A673 (cell line): ENCODE measurements at regions not wholly inside any gene's neighbourhood (a gene's known extent, or its start where the extent isn't known, plus 50 kb on each side); places are given as distances from the start of the nearest gene placed in this dataset.

Experiments used
- BruUV-seq: library from RNA; stranded (reverse); fragments of 400-500 nt; replicated peaks from 2 replicates; lab custom pipeline; 2021; lab: Mats Ljungman, UMichigan
- CTCF ChIA-PET: fragments of 300-600 bp; sonication (Branson Sonifier 250); formaldehyde crosslinking; loops from one replicate; lab custom pipeline; 2022; ENCODE audit warnings: antibody characterized with exemption; lab: Charles Lee
- POLR2A ChIA-PET: fragments of 300-600 bp; sonication (Branson Sonifier 250); formaldehyde crosslinking; loops from one replicate; lab custom pipeline; 2022; ENCODE audit warnings: antibody characterized with exemption; ENCODE audit not compliant: low non-redundant PET; lab: Charles Lee
- DNase-seq: peaks from one replicate; pipeline ENCODE4 v3.0.0-alpha.2; 2015; ENCODE audit warnings: low spot score
- H3K27ac ChIP-seq: fragments of 200-600 bp; sonication (generic); 2 replicates; pipeline ENCODE4 v1.5.1; 2016; ENCODE audit warnings: mixed run types, low read depth, mild to moderate bottlenecking, mixed read lengths, antibody characterized with exemption, low read length; ENCODE audit not compliant: poor library complexity, severe bottlenecking
- H3K27me3 ChIP-seq: fragments of 200-600 bp; sonication (generic); replicated peaks from 2 replicates; pipeline ENCODE4 v1.6.1; 2017; ENCODE audit warnings: mixed run types, low read depth, mild to moderate bottlenecking, mixed read lengths, antibody characterized with exemption, low read length; ENCODE audit not compliant: insufficient read depth, poor library complexity
- H3K36me3 ChIP-seq: fragments of 200-600 bp; sonication (generic); 2 replicates; pipeline ENCODE4 v1.6.1; 2016; ENCODE audit warnings: mixed run types, mild to moderate bottlenecking, mixed read lengths, antibody characterized with exemption, low read length; ENCODE audit not compliant: insufficient read depth, poor library complexity, severe bottlenecking
- H3K4me1 ChIP-seq: fragments of 200-600 bp; sonication (generic); 2 replicates; pipeline ENCODE4 v1.6.1; 2017; ENCODE audit warnings: mixed run types, mild to moderate bottlenecking, mixed read lengths, antibody characterized with exemption, low read length; ENCODE audit not compliant: insufficient read depth, poor library complexity, severe bottlenecking
- H3K4me3 ChIP-seq: fragments of 200-600 bp; sonication (generic); 2 replicates; pipeline ENCODE4 v1.5.1; 2016; ENCODE audit warnings: low read depth, mixed run types, mild to moderate bottlenecking, mixed read lengths, low read length; ENCODE audit not compliant: poor library complexity, severe bottlenecking
- H3K9me3 ChIP-seq: fragments of 200-600 bp; sonication (generic); 2 replicates; pipeline ENCODE4 v1.6.1; 2016; ENCODE audit warnings: mixed run types, low read depth, mild to moderate bottlenecking, mixed read lengths, antibody characterized with exemption, low read length; ENCODE audit not compliant: poor library complexity, severe bottlenecking
- CTCF ChIP-seq: fragments of 300-800, 200-600 bp; sonication (generic); conservative IDR thresholded peaks from 2 replicates; pipeline ENCODE4 v1.5.1; 2017; ENCODE audit warnings: low read depth, mild to moderate bottlenecking, antibody characterized with exemption, low read length, moderate library complexity, mixed read lengths
- EZH2 ChIP-seq: fragments of 200-600 bp; sonication (generic); IDR thresholded peaks from 2 replicates; pipeline ENCODE4 v1.6.1; 2017; ENCODE audit warnings: borderline replicate concordance, low read depth, mild to moderate bottlenecking, mixed read lengths, antibody characterized with exemption, low read length; ENCODE audit not compliant: poor library complexity, severe bottlenecking
- intact Hi-C: fragments of 100-400 bp; cut with micrococcal nuclease; formaldehyde crosslinking; loops from one replicate; pipeline ENCODE4 v1.10.0; 2022; ENCODE audit not compliant: unreplicated experiment

GRCh38 chr1:112304126-112304525, 91.9 kb upstream of the CTTNBP2NL start:
- Histone ChIP-seq H3K27ac (no peak overlapping the region), H3K36me3 (no peaks in the 10 kb centered on the region), H3K4me1 (no peaks in the 10 kb centered on the region), H3K4me3 (no peak overlapping the region), H3K27me3 (peaks cover 55% of the 10 kb centered on the region), H3K9me3 (no peaks in the 10 kb centered on the region)
- no peak for DNase-seq
- CTCF ChIA-PET: no interaction called here
- intact Hi-C loops: no loop called here
- no TSS peak for BruUV-seq
- POLR2A ChIA-PET: no interaction called here
- no peak for TF ChIP-seq CTCF
- TF ChIP-seq EZH2: no peak

GRCh38 chr1:112304612-112305011, 91.4 kb upstream of the CTTNBP2NL start:
- no peaks in the 10 kb centered on the region for H3K4me1 ChIP-seq
- H3K4me3 ChIP-seq: no peak overlapping the region
- no peaks in the 10 kb centered on the region for H3K36me3 ChIP-seq
- H3K27me3 ChIP-seq: peaks cover 60% of the 10 kb centered on the region
- TF ChIP-seq EZH2: no peak
- TF ChIP-seq CTCF: no peak
- ChIA-PET CTCF (no interaction called here), POLR2A (no interaction called here)
- intact Hi-C loops: no loop called here
- H3K9me3 ChIP-seq: no peaks in the 10 kb centered on the region
- no peak for DNase-seq
- no peak overlapping the region for H3K27ac ChIP-seq
- BruUV-seq: no TSS peak

- H3K4me3 ChIP-seq: no peak overlapping the region
- H3K27ac ChIP-seq: no peak overlapping the region
- ChIA-PET POLR2A (no interaction called here), CTCF (interaction anchor here (1.6 kb wide), 1 partner anchor 9 kb away, joined by 3 read pairs; no protein-coding TSS in a partner anchor)
- no TSS peak for BruUV-seq
- no peak for TF ChIP-seq CTCF
- peaks cover 90% of the 10 kb centered on the region for H3K27me3 ChIP-seq
- no peaks in the 10 kb centered on the region for H3K36me3 ChIP-seq
- intact Hi-C loops: no loop called here
- DNase-seq: no peak
- no peaks in the 10 kb centered on the region for H3K9me3 ChIP-seq
- H3K4me1 ChIP-seq: no peaks in the 10 kb centered on the region
These were observed 88.0 kb upstream of the CTTNBP2NL start for GRCh38 chr1:112307930-112308591.
